H9 (cell line): ENCODE measurements at regions not wholly inside any gene's neighbourhood (a gene's known extent, or its start where the extent isn't known, plus 50 kb on each side); places are given as distances from the start of the nearest gene placed in this dataset.

ENCODE experiments used
- DNase-seq: peaks from one replicate; pipeline ENCODE4 v3.0.0-alpha.2; 2017
- H2AFZ ChIP-seq: one replicate; pipeline ENCODE4 v1.6.1; 2013; ENCODE audit warnings: mild to moderate bottlenecking, low read length, control low read depth, moderate library complexity
- H2AK5ac ChIP-seq: 2 replicates; pipeline ENCODE4 v1.6.1; 2013; ENCODE audit warnings: low read length, control low read depth, mixed read lengths; ENCODE audit not compliant: insufficient read length
- H2BK120ac ChIP-seq: one replicate; pipeline ENCODE4 v1.6.1; 2013; ENCODE audit warnings: low read depth, mild to moderate bottlenecking, low read length, control low read depth, inconsistent platforms; ENCODE audit not compliant: poor library complexity, severe bottlenecking
- H2BK12ac ChIP-seq: 2 replicates; pipeline ENCODE4 v1.6.1; 2013; ENCODE audit warnings: low read length, control low read depth, mixed read lengths, low read depth; ENCODE audit not compliant: insufficient read length
- H2BK15ac ChIP-seq: 2 replicates; pipeline ENCODE4 v1.6.1; 2013; ENCODE audit warnings: low read depth, low read length, control low read depth
- H2BK20ac ChIP-seq: one replicate; pipeline ENCODE4 v1.6.1; 2013; ENCODE audit warnings: low read depth, mild to moderate bottlenecking, low read length, control low read depth, inconsistent platforms; ENCODE audit not compliant: poor library complexity, severe bottlenecking
- H2BK5ac ChIP-seq: 2 replicates; pipeline ENCODE4 v1.6.1; 2013; ENCODE audit warnings: low read length, control low read depth, mixed read lengths; ENCODE audit not compliant: insufficient read length
- H3K14ac ChIP-seq: 2 replicates; pipeline ENCODE4 v1.6.1; 2013; ENCODE audit warnings: low read length, control low read depth; ENCODE audit not compliant: insufficient read depth
- H3K18ac ChIP-seq: 2 replicates; pipeline ENCODE4 v1.6.1; 2013; ENCODE audit warnings: low read depth, mild to moderate bottlenecking, mixed read lengths, low read length, control low read depth; ENCODE audit not compliant: insufficient read length
- H3K23ac ChIP-seq: 2 replicates; pipeline ENCODE4 v1.6.1; 2013; ENCODE audit warnings: low read length, control low read depth, mixed read lengths, low read depth; ENCODE audit not compliant: insufficient read length
- H3K23me2 ChIP-seq: 2 replicates; pipeline ENCODE4 v1.6.1; 2013; ENCODE audit warnings: low read depth, mild to moderate bottlenecking, mixed read lengths, low read length, control low read depth; ENCODE audit not compliant: insufficient read length, poor library complexity, severe bottlenecking
- H3K27ac ChIP-seq: 2 replicates; pipeline ENCODE4 v1.5.1; 2013; ENCODE audit warnings: low read length, control low read depth, mixed read lengths, low read depth; ENCODE audit not compliant: insufficient read length
- H3K27me3 ChIP-seq: 2 replicates; pipeline ENCODE4 v1.6.1; 2013; ENCODE audit warnings: low read length, control low read depth, inconsistent platforms; ENCODE audit not compliant: insufficient read depth
- H3K4ac ChIP-seq: 2 replicates; pipeline ENCODE4 v1.6.1; 2013; ENCODE audit warnings: low read depth, mild to moderate bottlenecking, control low read depth, inconsistent platforms, low read length, moderate library complexity
- H3K4me1 ChIP-seq: 2 replicates; pipeline ENCODE4 v1.6.1; 2013; ENCODE audit warnings: low read length, control low read depth, inconsistent platforms; ENCODE audit not compliant: insufficient read depth
- H3K4me2 ChIP-seq: 2 replicates; pipeline ENCODE4 v1.6.1; 2013; ENCODE audit warnings: low read length, control low read depth, mixed read lengths; ENCODE audit not compliant: insufficient read length, insufficient read depth
- H3K56ac ChIP-seq: 2 replicates; pipeline ENCODE4 v1.6.1; 2013; ENCODE audit warnings: low read depth, mild to moderate bottlenecking, mixed read lengths, low read length, control low read depth; ENCODE audit not compliant: insufficient read length
- H3K79me1 ChIP-seq: 2 replicates; pipeline ENCODE4 v1.6.1; 2013; ENCODE audit warnings: low read depth, mild to moderate bottlenecking, moderate library complexity, low read length, control low read depth, inconsistent platforms; ENCODE audit not compliant: insufficient read depth, poor library complexity, severe bottlenecking
- H3K79me2 ChIP-seq: 2 replicates; pipeline ENCODE4 v1.6.1; 2013; ENCODE audit warnings: low read length, control low read depth, inconsistent platforms; ENCODE audit not compliant: insufficient read depth
- H3K9ac ChIP-seq: 2 replicates; pipeline ENCODE4 v1.6.1; 2013; ENCODE audit warnings: low read length, control low read depth, mixed read lengths; ENCODE audit not compliant: insufficient read length; ENCODE audit errors: extremely low read depth
- H3K9me3 ChIP-seq: one replicate; pipeline ENCODE4 v1.6.1; 2013; ENCODE audit warnings: low read depth, low read length, inconsistent platforms; ENCODE audit not compliant: control insufficient read depth
- H3T11ph ChIP-seq: one replicate; pipeline ENCODE4 v1.6.1; 2013; ENCODE audit warnings: mild to moderate bottlenecking, low read length, control low read depth, inconsistent platforms
- H4K20me1 ChIP-seq: one replicate; pipeline ENCODE4 v1.6.1; 2013; ENCODE audit not compliant: control insufficient read depth, insufficient read length, insufficient read depth
- H4K5ac ChIP-seq: 2 replicates; pipeline ENCODE4 v1.6.1; 2013; ENCODE audit warnings: low read depth, mild to moderate bottlenecking, mixed read lengths, low read length, control low read depth; ENCODE audit not compliant: insufficient read length
- H4K8ac ChIP-seq: replicated peaks from 2 replicates; pipeline ENCODE4 v1.6.1; 2013; ENCODE audit warnings: low read length, control low read depth, mixed read lengths, low read depth; ENCODE audit not compliant: insufficient read length
- H4K91ac ChIP-seq: 2 replicates; pipeline ENCODE4 v1.6.1; 2013; ENCODE audit warnings: low read depth, mild to moderate bottlenecking, moderate library complexity, mixed read lengths, low read length, control low read depth; ENCODE audit not compliant: insufficient read length
- H3K27ac Mint-ChIP-seq, 3 experiments: 2 replicates in 2 of 3; 3 replicates in 1 of 3; pipeline ENCODE4 v1.8.0; 2020 to 2021; ENCODE audit warnings: mixed read lengths in 3 of 3, mild to moderate bottlenecking in 1 of 3, moderate library complexity in 1 of 3
- H3K27me3 Mint-ChIP-seq: 2 replicates; pipeline ENCODE4 v1.8.0; 2021; ENCODE audit warnings: low read depth, mild to moderate bottlenecking, moderate library complexity, mixed read lengths
- H3K36me3 Mint-ChIP-seq, 3 experiments: 2 replicates in 2 of 3; 3 replicates in 1 of 3; pipeline ENCODE4 v1.8.0; 2020 to 2021; ENCODE audit warnings: low read depth in 3 of 3, mixed read lengths in 3 of 3; ENCODE audit not compliant: insufficient read depth in 1 of 3
- H3K4me1 Mint-ChIP-seq, 2 experiments: 2 replicates each; pipeline ENCODE4 v1.8.0; 2020; ENCODE audit warnings: mixed read lengths in 2 of 2
- H3K4me3 Mint-ChIP-seq, 2 experiments: 2 replicates in 1 of 2; 3 replicates in 1 of 2; pipeline ENCODE4 v1.8.0; 2020 to 2021; ENCODE audit warnings: mild to moderate bottlenecking in 2 of 2, mixed read lengths in 2 of 2, moderate library complexity in 1 of 2
- H3K9me3 Mint-ChIP-seq, 2 experiments: 2 replicates in 1 of 2; 3 replicates in 1 of 2; pipeline ENCODE4 v1.8.0; 2020; ENCODE audit warnings: mild to moderate bottlenecking in 2 of 2, mixed read lengths in 2 of 2, moderate library complexity in 1 of 2
- WGBS: extraction: QIAGEN DNeasy Blood & Tissue Kit; methylation state at CpG from one replicate; pipeline ENCODE4 v1.1.7; 2013; ENCODE audit warnings: missing lambda C conversion rate, low lambda C conversion rate, mixed read lengths; ENCODE audit not compliant: insufficient read length; ENCODE audit errors: extremely low coverage; 5-methylcytosine and 5-hydroxymethylcytosine counted together
- TF ChIP-seq, protein P1 (sequence below): fragments of 200-600 bp; sonication (generic); conservative IDR thresholded peaks from 3 replicates; pipeline ENCODE4 v1.8.0; 2021; ENCODE audit warnings: antibody characterized with exemption, mild to moderate bottlenecking

DNA sequence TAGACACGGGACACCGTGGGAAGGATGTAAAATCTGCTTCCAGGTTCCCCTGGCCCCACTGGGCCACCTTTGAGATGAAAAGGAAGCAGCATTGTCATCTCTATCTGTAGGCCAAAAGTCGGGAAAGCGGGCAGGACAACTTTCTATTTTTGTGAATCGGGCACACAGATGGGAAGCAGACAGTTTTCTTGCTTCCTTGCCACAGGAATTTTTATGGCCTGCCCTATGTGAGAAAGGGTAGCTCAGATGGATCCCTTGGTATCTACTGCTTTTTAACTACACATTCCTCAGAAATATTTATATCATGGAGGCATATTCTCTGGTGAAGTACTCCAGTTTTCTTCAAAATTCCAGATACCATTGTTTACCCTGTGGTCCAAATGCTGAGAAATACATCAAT, 735.5 kb downstream of the CBLN2 start:
- peaks cover 0 to 2% of the 10 kb centered on the region in 2 experiments; a peak in 1 of 5 replicates for H3K9me3 Mint-ChIP-seq
- H3K27ac ChIP-seq: no peak overlapping the region
- TF ChIP-seq, protein P1, sequence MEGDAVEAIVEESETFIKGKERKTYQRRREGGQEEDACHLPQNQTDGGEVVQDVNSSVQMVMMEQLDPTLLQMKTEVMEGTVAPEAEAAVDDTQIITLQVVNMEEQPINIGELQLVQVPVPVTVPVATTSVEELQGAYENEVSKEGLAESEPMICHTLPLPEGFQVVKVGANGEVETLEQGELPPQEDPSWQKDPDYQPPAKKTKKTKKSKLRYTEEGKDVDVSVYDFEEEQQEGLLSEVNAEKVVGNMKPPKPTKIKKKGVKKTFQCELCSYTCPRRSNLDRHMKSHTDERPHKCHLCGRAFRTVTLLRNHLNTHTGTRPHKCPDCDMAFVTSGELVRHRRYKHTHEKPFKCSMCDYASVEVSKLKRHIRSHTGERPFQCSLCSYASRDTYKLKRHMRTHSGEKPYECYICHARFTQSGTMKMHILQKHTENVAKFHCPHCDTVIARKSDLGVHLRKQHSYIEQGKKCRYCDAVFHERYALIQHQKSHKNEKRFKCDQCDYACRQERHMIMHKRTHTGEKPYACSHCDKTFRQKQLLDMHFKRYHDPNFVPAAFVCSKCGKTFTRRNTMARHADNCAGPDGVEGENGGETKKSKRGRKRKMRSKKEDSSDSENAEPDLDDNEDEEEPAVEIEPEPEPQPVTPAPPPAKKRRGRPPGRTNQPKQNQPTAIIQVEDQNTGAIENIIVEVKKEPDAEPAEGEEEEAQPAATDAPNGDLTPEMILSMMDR: no peak
- H3K14ac ChIP-seq: no peak overlapping the region
- no peaks in the 10 kb centered on the region for H3K27me3 ChIP-seq
- H2BK15ac ChIP-seq: no peak overlapping the region
- H3K23ac ChIP-seq: no peak overlapping the region
- DNase-seq: no peak
- H3K4ac ChIP-seq: no peak overlapping the region
- no peak overlapping the region for H3T11ph ChIP-seq
- no peaks in the 10 kb centered on the region for H3K9me3 ChIP-seq
- H3K9ac ChIP-seq: no peak overlapping the region
- no peak overlapping the region for H4K8ac ChIP-seq
- H3K79me2 ChIP-seq: no peaks in the 10 kb centered on the region
- H3K4me1 Mint-ChIP-seq: peaks cover 3 to 6% of the 10 kb centered on the region in 2 experiments; a peak in 1 of 4 replicates
- no peaks in the 10 kb centered on the region for H3K79me1 ChIP-seq
- no peaks in the 10 kb centered on the region for H3K23me2 ChIP-seq
- WGBS: no CpG with 5 or more reads among the region's 5 CpGs
- no peak overlapping the region for H2AFZ ChIP-seq
- no peak overlapping the region for H2BK20ac ChIP-seq
- no peaks in the 10 kb centered on the region for H3K27me3 Mint-ChIP-seq
- H3K4me3 Mint-ChIP-seq: no peak overlapping the region
- no peaks in the 10 kb centered on the region for H3K4me1 ChIP-seq
- H2BK5ac ChIP-seq: no peak overlapping the region
- H4K5ac ChIP-seq: no peak overlapping the region
- H3K4me2 ChIP-seq: no peak overlapping the region
- no peak overlapping the region for H3K56ac ChIP-seq
- H3K18ac ChIP-seq: no peak overlapping the region
- H4K20me1 ChIP-seq: no peaks in the 10 kb centered on the region
- H4K91ac ChIP-seq: no peak overlapping the region
- peak overlapping the region in 1 of 3 experiments; percentile 34; a peak in 1 of 7 replicates for H3K27ac Mint-ChIP-seq
- H2BK120ac ChIP-seq: no peak overlapping the region
- no peak overlapping the region for H2AK5ac ChIP-seq
- no peaks in the 10 kb centered on the region; a peak in 1 of 7 replicates for H3K36me3 Mint-ChIP-seq
- no peak overlapping the region for H2BK12ac ChIP-seq
